GM13976 (cell line): ENCODE measurements at regions not wholly inside any gene's neighbourhood (a gene's known extent, or its start where the extent isn't known, plus 50 kb on each side); places are given as distances from the start of the nearest gene placed in this dataset.

Source experiments
- DNase-seq: peaks from one replicate; pipeline ENCODE4 v3.0.0; 2012; ENCODE audit warnings: low spot score
- in situ Hi-C: fragments of 300-500 bp; cut with MboI; formaldehyde crosslinking; loops from one replicate; pipeline ENCODE4 v1.12.0; 2022; ENCODE audit warnings: low sequenced_read_pairs, mixed read lengths, inconsistent platforms; ENCODE audit not compliant: unreplicated experiment
- TF ChIP-seq, protein P1 (sequence below): IDR thresholded peaks from 2 replicates; pipeline ENCODE4 v1.5.1; 2012; ENCODE audit warnings: borderline replicate concordance, mild to moderate bottlenecking; ENCODE audit not compliant: insufficient read depth; ENCODE audit errors: extremely low read depth, missing control alignments, control extremely low read depth

DNA sequence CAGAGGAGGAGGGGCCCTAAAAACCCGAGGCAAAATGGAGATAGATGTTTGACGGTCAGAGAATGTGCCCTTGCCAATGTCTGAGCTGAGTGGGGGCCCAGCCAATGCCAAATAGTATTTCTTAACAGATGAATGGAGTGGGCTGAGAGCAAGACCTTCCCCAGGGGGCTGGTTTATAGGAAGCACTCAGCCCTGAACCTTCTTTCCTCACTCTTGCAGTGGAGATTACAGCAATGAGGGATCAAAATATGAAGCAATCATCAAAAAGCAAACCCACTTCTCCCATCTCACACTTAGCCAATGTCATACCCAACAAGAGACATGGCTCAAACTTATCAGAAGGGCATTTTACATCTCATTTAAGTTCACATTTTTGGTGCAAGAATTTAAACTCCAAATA, 350.3 kb downstream of the GADD45G start:
- DNase-seq, result no peak
- in situ Hi-C loops, result no loop called here
- TF ChIP-seq, protein P1, sequence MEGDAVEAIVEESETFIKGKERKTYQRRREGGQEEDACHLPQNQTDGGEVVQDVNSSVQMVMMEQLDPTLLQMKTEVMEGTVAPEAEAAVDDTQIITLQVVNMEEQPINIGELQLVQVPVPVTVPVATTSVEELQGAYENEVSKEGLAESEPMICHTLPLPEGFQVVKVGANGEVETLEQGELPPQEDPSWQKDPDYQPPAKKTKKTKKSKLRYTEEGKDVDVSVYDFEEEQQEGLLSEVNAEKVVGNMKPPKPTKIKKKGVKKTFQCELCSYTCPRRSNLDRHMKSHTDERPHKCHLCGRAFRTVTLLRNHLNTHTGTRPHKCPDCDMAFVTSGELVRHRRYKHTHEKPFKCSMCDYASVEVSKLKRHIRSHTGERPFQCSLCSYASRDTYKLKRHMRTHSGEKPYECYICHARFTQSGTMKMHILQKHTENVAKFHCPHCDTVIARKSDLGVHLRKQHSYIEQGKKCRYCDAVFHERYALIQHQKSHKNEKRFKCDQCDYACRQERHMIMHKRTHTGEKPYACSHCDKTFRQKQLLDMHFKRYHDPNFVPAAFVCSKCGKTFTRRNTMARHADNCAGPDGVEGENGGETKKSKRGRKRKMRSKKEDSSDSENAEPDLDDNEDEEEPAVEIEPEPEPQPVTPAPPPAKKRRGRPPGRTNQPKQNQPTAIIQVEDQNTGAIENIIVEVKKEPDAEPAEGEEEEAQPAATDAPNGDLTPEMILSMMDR, result no peak

GRCh38 chr9:89955626-89956025, 350.8 kb downstream of the GADD45G start:
- DNase-seq, result no peak
- in situ Hi-C loops, result no loop called here
- TF ChIP-seq, protein P1, result no peak

DNA sequence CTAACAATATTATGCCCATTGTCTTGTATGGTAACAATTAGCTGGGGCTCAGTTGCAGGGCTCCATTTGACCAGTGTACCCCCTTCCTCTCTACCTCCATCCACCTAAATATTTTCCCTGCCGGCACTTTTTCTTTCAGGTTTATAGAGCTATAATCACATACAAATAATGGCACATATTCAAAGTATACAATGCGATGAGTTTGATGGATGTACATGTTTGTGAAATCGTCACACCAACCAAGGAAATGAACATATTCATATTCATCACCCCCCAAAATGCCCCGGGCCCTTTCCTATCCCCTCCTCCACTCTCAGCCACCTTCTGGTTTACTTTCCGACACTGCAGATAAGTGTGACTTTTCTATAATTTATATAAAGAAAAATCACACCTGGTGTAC, 351.5 kb downstream of the GADD45G start:
- in situ Hi-C loops, result no loop called here
- TF ChIP-seq, protein P1, result no peak
- no peak for DNase-seq

- DNase-seq, result no peak
- in situ Hi-C loops, result no loop called here
- TF ChIP-seq, protein P1, result no peak
Observed at GRCh38 chr9:89956907-89957306, 352.1 kb downstream of the GADD45G start.

GRCh38 chr9:89958086-89958485, 353.3 kb downstream of the GADD45G start:
- no peak for DNase-seq
- in situ Hi-C loops, result no loop called here
- TF ChIP-seq, protein P1, result no peak

DNA sequence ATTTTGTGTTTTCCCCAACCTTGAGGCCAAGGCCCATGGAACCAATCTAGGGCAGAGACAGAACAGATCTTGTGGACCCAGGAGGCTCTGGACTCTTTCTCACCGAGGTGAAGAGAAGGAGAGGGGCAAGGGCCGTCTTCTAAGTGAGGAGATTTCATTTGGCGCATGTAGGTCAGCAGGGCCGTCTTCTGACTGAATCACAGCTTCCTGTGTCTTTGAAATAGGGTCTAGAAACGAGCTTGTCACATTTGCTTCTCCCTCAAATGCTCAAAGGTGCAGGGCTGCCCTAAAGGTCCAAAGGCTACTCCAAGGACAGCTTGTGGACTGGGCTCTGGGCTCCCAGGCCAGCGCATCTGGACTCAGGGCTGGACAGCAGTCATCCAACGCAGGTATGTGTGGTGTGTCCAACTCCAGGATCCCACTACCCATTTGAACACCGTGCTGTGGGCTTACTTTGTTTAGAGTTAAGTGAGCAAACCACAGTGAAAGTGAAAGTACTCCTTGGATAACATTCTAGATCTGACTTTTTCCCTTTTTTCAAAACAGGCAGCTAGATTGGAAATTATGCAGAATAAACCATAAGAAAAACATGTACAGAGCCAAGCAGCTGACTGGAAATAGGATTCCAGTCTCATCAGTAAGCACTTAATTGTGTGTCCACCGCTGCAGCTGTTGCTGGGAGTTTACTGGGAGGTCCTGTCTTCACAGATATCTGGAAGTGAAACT, 357.0 kb downstream of the GADD45G start:
- in situ Hi-C loops, result no loop called here
- DNase-seq, result no peak
- TF ChIP-seq, protein P1, result no peak

GRCh38 chr9:89963280-89963679, 358.5 kb downstream of the GADD45G start:
- TF ChIP-seq, protein P1, result no peak
- in situ Hi-C loops, result no loop called here
- DNase-seq, result no peak
